ENCODE measurements at regions not wholly inside any gene's neighbourhood (a gene's known extent, or its start where the extent isn't known, plus 50 kb on each side); places are given as distances from the start of the nearest gene placed in this dataset.
"Not testable (repeated sequence)": the region's sequence is repeated elsewhere in the genome, so short reads cannot be mapped to it uniquely, and the experiment has no call there.

DNA sequence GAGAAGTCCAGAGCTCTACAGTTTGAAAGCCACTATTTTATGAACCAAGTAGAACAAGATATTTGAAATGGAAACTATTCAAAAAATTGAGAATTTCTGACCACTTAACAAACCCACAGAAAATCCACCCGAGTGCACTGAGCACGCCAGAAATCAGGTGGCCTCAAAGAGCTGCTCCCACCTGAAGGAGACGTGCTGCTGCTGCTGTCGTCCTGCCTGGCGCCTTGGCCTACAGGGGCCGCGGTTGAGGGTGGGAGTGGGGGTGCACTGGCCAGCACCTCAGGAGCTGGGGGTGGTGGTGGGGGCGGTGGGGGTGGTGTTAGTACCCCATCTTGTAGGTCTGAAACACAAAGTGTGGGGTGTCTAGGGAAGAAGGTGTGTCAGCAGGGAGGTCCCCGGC is 50.0 kb upstream of the IQSEC3 start:
- TF ChIP-seq CTCF, POLR2A (IDR thresholded peaks at IDR 0.05): not testable (repeated sequence)

Measured in heart left ventricle (tissue), 13 donors.